ENCODE measurements at regions not wholly inside any gene's neighbourhood (a gene's known extent, or its start where the extent isn't known, plus 50 kb on each side); places are given as distances from the start of the nearest gene placed in this dataset.

DNA sequence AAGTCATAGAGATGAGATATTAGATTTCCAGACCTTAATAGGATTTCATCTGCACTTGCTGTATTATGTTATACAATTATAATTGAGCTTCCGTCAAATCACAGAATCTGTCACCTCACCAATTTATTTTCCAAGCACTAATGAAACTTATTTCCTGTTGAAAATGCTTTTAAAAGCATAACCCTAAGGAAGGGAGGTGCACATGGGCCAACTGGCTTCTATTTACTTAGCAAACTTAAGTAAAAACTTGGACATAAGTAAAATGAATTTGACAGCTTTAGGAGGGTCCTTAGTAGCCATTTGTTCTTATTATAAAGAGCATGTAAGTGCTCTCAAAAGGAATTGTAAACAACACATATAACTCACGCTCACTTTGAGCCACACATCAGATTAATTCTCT, 462.2 kb upstream of the TMPO start:
- Histone ChIP-seq H2AFZ (ENCODE audit: low read depth, low read length) (no peak overlapping the region), H3K79me2 (ENCODE audit: low read length) (no peaks in the 10 kb centered on the region), H3K4me3 (ENCODE audit: low read length) (no peak overlapping the region), H3K9me3 (ENCODE audit: insufficient read depth, low read length) (no peaks in the 10 kb centered on the region), H3K36me3 (replicated peaks; ENCODE audit: low read depth, low read length) (no peaks in the 10 kb centered on the region), H3K4me2 (ENCODE audit: low read length) (no peak overlapping the region), H3K4me1 (ENCODE audit: low read length) (no peaks in the 10 kb centered on the region), H3K9ac (ENCODE audit: low read length) (no peak overlapping the region), H3K27me3 (ENCODE audit: low read depth, low read length) (no peaks in the 10 kb centered on the region), H4K20me1 (ENCODE audit: insufficient read depth, low read length) (no peaks in the 10 kb centered on the region), H3K27ac (ENCODE audit: low read length) (no peak overlapping the region)
- TF ChIP-seq, protein P1, sequence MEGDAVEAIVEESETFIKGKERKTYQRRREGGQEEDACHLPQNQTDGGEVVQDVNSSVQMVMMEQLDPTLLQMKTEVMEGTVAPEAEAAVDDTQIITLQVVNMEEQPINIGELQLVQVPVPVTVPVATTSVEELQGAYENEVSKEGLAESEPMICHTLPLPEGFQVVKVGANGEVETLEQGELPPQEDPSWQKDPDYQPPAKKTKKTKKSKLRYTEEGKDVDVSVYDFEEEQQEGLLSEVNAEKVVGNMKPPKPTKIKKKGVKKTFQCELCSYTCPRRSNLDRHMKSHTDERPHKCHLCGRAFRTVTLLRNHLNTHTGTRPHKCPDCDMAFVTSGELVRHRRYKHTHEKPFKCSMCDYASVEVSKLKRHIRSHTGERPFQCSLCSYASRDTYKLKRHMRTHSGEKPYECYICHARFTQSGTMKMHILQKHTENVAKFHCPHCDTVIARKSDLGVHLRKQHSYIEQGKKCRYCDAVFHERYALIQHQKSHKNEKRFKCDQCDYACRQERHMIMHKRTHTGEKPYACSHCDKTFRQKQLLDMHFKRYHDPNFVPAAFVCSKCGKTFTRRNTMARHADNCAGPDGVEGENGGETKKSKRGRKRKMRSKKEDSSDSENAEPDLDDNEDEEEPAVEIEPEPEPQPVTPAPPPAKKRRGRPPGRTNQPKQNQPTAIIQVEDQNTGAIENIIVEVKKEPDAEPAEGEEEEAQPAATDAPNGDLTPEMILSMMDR (IDR thresholded peaks at IDR 0.05; ENCODE audit: low read depth, low read length): no peak
- TF ChIP-seq EZH2phosphoT487 (IDR thresholded peaks at IDR 0.05; ENCODE audit: low read depth): no peak

DNA sequence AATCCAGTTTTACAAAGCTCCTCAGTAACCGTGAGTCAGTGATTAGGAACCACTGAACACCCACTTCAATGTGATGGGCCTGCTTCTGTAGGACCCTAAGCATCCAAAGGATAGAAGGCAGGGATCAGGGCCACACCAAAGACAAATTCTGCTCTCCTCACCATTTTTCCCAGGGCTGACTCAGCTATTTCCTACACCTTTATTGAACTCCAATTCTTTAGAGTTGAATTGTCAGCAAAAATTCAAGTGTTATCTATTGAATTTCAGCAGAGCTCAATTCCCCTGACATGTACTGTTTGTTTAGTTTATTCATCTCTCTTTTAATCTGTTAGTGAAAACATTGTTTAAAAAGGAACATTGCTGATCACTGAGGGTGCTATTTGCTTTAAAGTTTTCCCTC, 457.7 kb upstream of the TMPO start:
- Histone ChIP-seq H3K27me3 (ENCODE audit: low read depth, low read length) (no peaks in the 10 kb centered on the region), H3K36me3 (replicated peaks; ENCODE audit: low read depth, low read length) (no peaks in the 10 kb centered on the region), H3K27ac (ENCODE audit: low read length) (no peak overlapping the region), H3K9me3 (ENCODE audit: insufficient read depth, low read length) (no peaks in the 10 kb centered on the region), H3K4me1 (ENCODE audit: low read length) (no peaks in the 10 kb centered on the region), H3K9ac (ENCODE audit: low read length) (no peak overlapping the region), H2AFZ (ENCODE audit: low read depth, low read length) (no peak overlapping the region), H3K4me2 (ENCODE audit: low read length) (no peak overlapping the region), H3K79me2 (ENCODE audit: low read length) (no peaks in the 10 kb centered on the region), H3K4me3 (ENCODE audit: low read length) (no peak overlapping the region), H4K20me1 (ENCODE audit: insufficient read depth, low read length) (no peaks in the 10 kb centered on the region)
- no peak for TF ChIP-seq EZH2phosphoT487 (IDR thresholded peaks at IDR 0.05; ENCODE audit: low read depth)
- TF ChIP-seq, protein P1 (IDR thresholded peaks at IDR 0.05; ENCODE audit: low read depth, low read length): no peak

DNA sequence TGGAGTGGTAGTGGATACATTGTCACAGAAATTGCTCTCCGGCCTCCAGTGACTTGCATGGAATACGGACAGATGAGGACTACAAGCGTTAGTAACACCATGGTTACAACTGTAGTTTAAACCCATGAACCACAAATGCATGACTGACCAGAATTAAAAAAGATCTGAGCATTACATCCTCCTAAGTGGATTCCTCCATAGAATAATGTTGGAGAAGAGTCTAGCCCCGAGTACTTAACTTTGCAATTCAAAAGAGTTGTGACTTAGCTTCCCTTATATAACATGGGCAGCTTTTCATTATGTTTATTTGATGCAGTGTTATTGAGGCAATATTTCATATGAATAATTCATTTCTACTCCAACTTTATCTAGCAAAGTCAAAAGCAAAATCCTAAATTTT, 457.2 kb upstream of the TMPO start:
- H3K4me1 ChIP-seq (ENCODE audit: low read length): no peaks in the 10 kb centered on the region
- no peaks in the 10 kb centered on the region for H4K20me1 ChIP-seq (ENCODE audit: insufficient read depth, low read length)
- H3K4me3 ChIP-seq (ENCODE audit: low read length): no peak overlapping the region
- H3K9ac ChIP-seq (ENCODE audit: low read length): no peak overlapping the region
- no peaks in the 10 kb centered on the region for H3K36me3 ChIP-seq (replicated peaks; ENCODE audit: low read depth, low read length)
- H3K9me3 ChIP-seq (ENCODE audit: insufficient read depth, low read length): no peaks in the 10 kb centered on the region
- H3K4me2 ChIP-seq (ENCODE audit: low read length): no peak overlapping the region
- TF ChIP-seq, protein P1 (IDR thresholded peaks at IDR 0.05; ENCODE audit: low read depth, low read length): no peak
- TF ChIP-seq EZH2phosphoT487 (IDR thresholded peaks at IDR 0.05; ENCODE audit: low read depth): no peak
- H3K79me2 ChIP-seq (ENCODE audit: low read length): no peaks in the 10 kb centered on the region
- H2AFZ ChIP-seq (ENCODE audit: low read depth, low read length): no peak overlapping the region
- H3K27me3 ChIP-seq (ENCODE audit: low read depth, low read length): no peaks in the 10 kb centered on the region
- H3K27ac ChIP-seq (ENCODE audit: low read length): no peak overlapping the region

DNA sequence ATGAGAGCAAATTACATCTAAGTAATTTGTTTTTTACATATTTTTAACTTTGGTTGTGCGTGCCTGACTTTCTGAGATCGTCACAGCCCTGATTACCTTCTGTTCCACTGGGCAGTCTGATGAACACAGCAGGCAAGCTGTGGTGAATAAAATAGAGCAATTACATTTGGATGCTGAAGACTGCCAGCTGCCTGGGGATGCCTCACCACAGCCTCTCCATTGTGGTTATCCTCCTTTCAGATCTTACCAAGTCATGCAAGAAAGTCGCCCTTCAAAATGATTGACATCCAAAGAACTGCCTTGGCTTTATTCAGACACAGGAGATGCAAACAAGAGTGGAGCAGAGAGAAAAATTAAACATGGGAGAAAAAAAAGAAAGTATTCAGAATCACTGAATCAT, 456.6 kb upstream of the TMPO start:
- H3K4me1 ChIP-seq (ENCODE audit: low read length): no peaks in the 10 kb centered on the region
- no peaks in the 10 kb centered on the region for H3K9me3 ChIP-seq (ENCODE audit: insufficient read depth, low read length)
- no peaks in the 10 kb centered on the region for H4K20me1 ChIP-seq (ENCODE audit: insufficient read depth, low read length)
- no peaks in the 10 kb centered on the region for H3K36me3 ChIP-seq (replicated peaks; ENCODE audit: low read depth, low read length)
- no peak overlapping the region for H3K27ac ChIP-seq (ENCODE audit: low read length)
- H3K9ac ChIP-seq (ENCODE audit: low read length): no peak overlapping the region
- no peak overlapping the region for H3K4me2 ChIP-seq (ENCODE audit: low read length)
- H3K79me2 ChIP-seq (ENCODE audit: low read length): no peaks in the 10 kb centered on the region
- no peaks in the 10 kb centered on the region for H3K27me3 ChIP-seq (ENCODE audit: low read depth, low read length)
- no peak overlapping the region for H3K4me3 ChIP-seq (ENCODE audit: low read length)
- TF ChIP-seq, protein P1 (IDR thresholded peaks at IDR 0.05; ENCODE audit: low read depth, low read length): no peak
- TF ChIP-seq EZH2phosphoT487 (IDR thresholded peaks at IDR 0.05; ENCODE audit: low read depth): no peak
- no peak overlapping the region for H2AFZ ChIP-seq (ENCODE audit: low read depth, low read length)

Measured in OCI-LY3 (cell line).